Right lobe of liver (tissue), 6 donors: ENCODE measurements at regions not wholly inside any gene's neighbourhood (a gene's known extent, or its start where the extent isn't known, plus 50 kb on each side); places are given as distances from the start of the nearest gene placed in this dataset.
A peak's percentile ranks its signal among the peaks of the same experiment; 100 is the strongest.

Experiments
- ATAC-seq, 4 donors: fragments of 200-7000 bp; cut with Tn5 transposase; one replicate each; pipeline ENCODE4 v1.9.1; 2020; ENCODE audit warnings: mild to moderate bottlenecking in 4 of 4, moderate library complexity in 4 of 4
- DNase-seq, 3 donors: peaks; one replicate each; pipeline ENCODE4 v3.0.0-alpha.2; 2020
- H3K27ac ChIP-seq, 3 donors: fragments of 200-600 bp; one replicate each; pipeline ENCODE4 v1.8.0; 2022
- H3K27me3 ChIP-seq, 2 donors: fragments of 200-600 bp; one replicate each; pipeline ENCODE4 v1.8.0; 2022
- H3K36me3 ChIP-seq, 4 donors: fragments of 200-600 bp; sonication (generic) in 1 of 4; one replicate each; pipeline versions ENCODE4 v1.5.1 to v1.8.0; 2017 to 2022; ENCODE audit warnings: control low read depth in 1 of 4
- H3K4me1 ChIP-seq, 4 donors: fragments of 200-600 bp; sonication (generic) in 1 of 4; one replicate each; pipeline versions ENCODE4 v1.5.1 to v1.8.0; 2017 to 2022; ENCODE audit warnings: control low read depth in 1 of 4
- H3K4me3 ChIP-seq, 3 donors: fragments of 200-600 bp; one replicate each; pipeline ENCODE4 v1.8.0; 2022
- H3K9me3 ChIP-seq, 4 donors: fragments of 200-600 bp; sonication (generic) in 1 of 4; one replicate each; pipeline versions ENCODE4 v1.5.1 to v1.8.0; 2017 to 2022; ENCODE audit warnings: control low read depth in 1 of 4
- CTCF ChIP-seq, 4 donors: fragments of 200-600 bp in 3 of 4; fragments of 450-650 bp in 1 of 4; IDR thresholded peaks; one replicate each; pipeline versions ENCODE4 v1.5.1 to v1.8.0; 2016 to 2022; ENCODE audit warnings: antibody characterized with exemption in 4 of 4, mild to moderate bottlenecking in 2 of 4
- POLR2A ChIP-seq: fragments of 450-650 bp; IDR thresholded peaks from one replicate; pipeline ENCODE4 v1.6.1; 2017; ENCODE audit warnings: antibody characterized with exemption, mild to moderate bottlenecking
- WGBS: methylation state at CpG from one replicate; pipeline ENCODE4 v1.1.6; 2018; ENCODE audit warnings: low coverage, low lambda C conversion rate; ENCODE audit not compliant: insufficient coverage; ENCODE audit errors: missing lambda C conversion rate; 5-methylcytosine and 5-hydroxymethylcytosine counted together
- intact Hi-C, 2 donors: fragments of 100-400 bp; cut with DNase I; formaldehyde crosslinking; loops; one replicate each; pipeline versions ENCODE4 v1.11.2 to v1.14.1; 2022
- donor health status: DM: no; HTN: yes; CAD: no.
- donor health status: DM: no; HTN: no; CAD: no.
- donor health status: DM: no; HTN: no; CAD: no.
- donor health status: DM: no; HTN: yes; CAD: no.
- donor health status: DM: no; HTN: yes; CAD: no.

GRCh38 chrX:147803948-147804347 is 107.8 kb upstream of the FMR1 start:
- no peaks in the 10 kb centered on the region for H3K9me3 ChIP-seq
- TF ChIP-seq CTCF (IDR thresholded peaks at IDR 0.05) (peak; percentile 27 to 51 (median 37)), POLR2A (no peak)
- ATAC-seq: peak; percentile 63 to 79 (median 74)
- intact Hi-C loops: no loop called here
- H3K36me3 ChIP-seq: no peaks in the 10 kb centered on the region
- no peaks in the 10 kb centered on the region for H3K27me3 ChIP-seq
- no peaks in the 10 kb centered on the region for H3K4me1 ChIP-seq
- no peak overlapping the region for H3K4me3 ChIP-seq
- no peak for DNase-seq
- WGBS: 6% methylated on average over 2 of the region's 2 CpGs
- H3K27ac ChIP-seq: no peak overlapping the region

- H3K4me1 ChIP-seq: no peaks in the 10 kb centered on the region
- TF ChIP-seq POLR2A: no peak
- H3K4me3 ChIP-seq: no peak overlapping the region
- intact Hi-C loops: no loop called here
- 54% methylated on average over 2 of the region's 2 CpGs for WGBS
- H3K27ac ChIP-seq: no peak overlapping the region
- no peak for DNase-seq
- H3K9me3 ChIP-seq: no peaks in the 10 kb centered on the region
- ATAC-seq: no peak
- H3K36me3 ChIP-seq: no peaks in the 10 kb centered on the region
- H3K27me3 ChIP-seq: no peaks in the 10 kb centered on the region
Measured at GRCh38 chrX:147811803-147812202, 99.9 kb upstream of the FMR1 start.

GRCh38 chrX:147827070-147827469 is 84.6 kb upstream of the FMR1 start:
- Histone ChIP-seq H3K9me3 (no peaks in the 10 kb centered on the region), H3K36me3 (no peaks in the 10 kb centered on the region), H3K4me3 (no peak overlapping the region), H3K4me1 (no peaks in the 10 kb centered on the region), H3K27ac (no peak overlapping the region), H3K27me3 (no peaks in the 10 kb centered on the region)
- ATAC-seq: no peak
- TF ChIP-seq POLR2A (no peak), CTCF (IDR thresholded peaks at IDR 0.05) (no peak)
- intact Hi-C loops: no loop called here
- 61% methylated on average over 3 of the region's 3 CpGs for WGBS
- no peak for DNase-seq

- no peaks in the 10 kb centered on the region for H3K4me1 ChIP-seq
- peaks cover 0 to 4% of the 10 kb centered on the region in 2 donors for H3K27me3 ChIP-seq
- 78% methylated on average over 12 of the region's 16 CpGs for WGBS
- no peak overlapping the region for H3K4me3 ChIP-seq
- H3K9me3 ChIP-seq: no peaks in the 10 kb centered on the region
- H3K27ac ChIP-seq: no peak overlapping the region
- intact Hi-C loops: no loop called here
- DNase-seq: no peak
- H3K36me3 ChIP-seq: no peaks in the 10 kb centered on the region
- no peak for ATAC-seq
- TF ChIP-seq CTCF (IDR thresholded peaks at IDR 0.05) (no peak), POLR2A (no peak)
Measured at GRCh38 chrX:147828719-147829118, 83.0 kb upstream of the FMR1 start.

- no peak for ATAC-seq
- no peaks in the 10 kb centered on the region for H3K4me1 ChIP-seq
- H3K9me3 ChIP-seq: no peaks in the 10 kb centered on the region
- H3K27ac ChIP-seq: no peak overlapping the region
- 31% methylated on average over 2 of the region's 2 CpGs for WGBS
- DNase-seq: no peak
- no peaks in the 10 kb centered on the region for H3K36me3 ChIP-seq
- H3K27me3 ChIP-seq: peaks cover 0 to 4% of the 10 kb centered on the region in 2 donors
- intact Hi-C loops: no loop called here
- no peak overlapping the region for H3K4me3 ChIP-seq
- TF ChIP-seq CTCF (IDR thresholded peaks at IDR 0.05): no peak
- no peak for TF ChIP-seq POLR2A
Measured at GRCh38 chrX:147832707-147833348, 78.9 kb upstream of the FMR1 start.
